SJCRH30 (cell line): ENCODE measurements at regions not wholly inside any gene's neighbourhood (a gene's known extent, or its start where the extent isn't known, plus 50 kb on each side); places are given as distances from the start of the nearest gene placed in this dataset.

ENCODE experiments used
- DNase-seq, 2 experiments: peaks; one replicate each; pipeline ENCODE4 v3.0.0-alpha.2; 2015 to 2020
- H3K27ac ChIP-seq: fragments of 250-450 bp; sonication (Bioruptor Pico); 2 replicates; pipeline ENCODE4 v1.5.1; 2020; ENCODE audit warnings: mild to moderate bottlenecking, moderate library complexity
- H3K27me3 ChIP-seq: fragments of 250-450 bp; sonication (Bioruptor Pico); 2 replicates; pipeline ENCODE4 v1.5.1; 2020; ENCODE audit warnings: mild to moderate bottlenecking, moderate library complexity
- H3K36me3 ChIP-seq: fragments of 250-450 bp; sonication (Bioruptor Pico); 2 replicates; pipeline ENCODE4 v1.5.1; 2020; ENCODE audit warnings: mild to moderate bottlenecking, moderate library complexity
- H3K4me1 ChIP-seq: fragments of 250-450 bp; sonication (Bioruptor Pico); 2 replicates; pipeline ENCODE4 v1.5.1; 2020; ENCODE audit warnings: mild to moderate bottlenecking, moderate library complexity
- H3K4me3 ChIP-seq: fragments of 250-450 bp; sonication (Bioruptor Pico); 2 replicates; pipeline ENCODE4 v1.5.1; 2020; ENCODE audit warnings: mild to moderate bottlenecking, moderate library complexity
- H3K9me3 ChIP-seq: fragments of 250-450 bp; sonication (Bioruptor Pico); replicated peaks from 2 replicates; pipeline ENCODE4 v1.5.1; 2020; ENCODE audit warnings: mild to moderate bottlenecking, moderate library complexity

GRCh38 chr14:71834284-71835204 is 97.7 kb upstream of the RGS6 start:
- no peaks in the 10 kb centered on the region for H3K36me3 ChIP-seq
- no peaks in the 10 kb centered on the region for H3K27me3 ChIP-seq
- H3K27ac ChIP-seq, result no peak overlapping the region
- no peaks in the 10 kb centered on the region for H3K9me3 ChIP-seq
- no peaks in the 10 kb centered on the region for H3K4me1 ChIP-seq
- H3K4me3 ChIP-seq, result no peak overlapping the region
- DNase-seq, result no peak

- Histone ChIP-seq H3K4me1 (no peaks in the 10 kb centered on the region), H3K27ac (no peak overlapping the region), H3K4me3 (no peak overlapping the region), H3K9me3 (no peaks in the 10 kb centered on the region), H3K36me3 (no peaks in the 10 kb centered on the region), H3K27me3 (no peaks in the 10 kb centered on the region)
- no peak for DNase-seq
These were observed 80.0 kb upstream of the RGS6 start for GRCh38 chr14:71852181-71852580.

- Histone ChIP-seq H3K4me3 (no peak overlapping the region), H3K9me3 (no peaks in the 10 kb centered on the region), H3K36me3 (no peaks in the 10 kb centered on the region), H3K27me3 (no peaks in the 10 kb centered on the region), H3K4me1 (no peaks in the 10 kb centered on the region), H3K27ac (no peak overlapping the region)
- DNase-seq, result peak; percentile 67 to 85
These were observed 76.7 kb upstream of the RGS6 start for GRCh38 chr14:71855399-71856036.

GRCh38 chr14:71856199-71856919 is 75.9 kb upstream of the RGS6 start:
- no peaks in the 10 kb centered on the region for H3K9me3 ChIP-seq
- no peaks in the 10 kb centered on the region for H3K4me1 ChIP-seq
- DNase-seq, result peak; percentile 9 to 18
- no peaks in the 10 kb centered on the region for H3K36me3 ChIP-seq
- H3K27ac ChIP-seq, result no peak overlapping the region
- no peak overlapping the region for H3K4me3 ChIP-seq
- no peaks in the 10 kb centered on the region for H3K27me3 ChIP-seq

- Histone ChIP-seq H3K36me3 (no peaks in the 10 kb centered on the region), H3K4me1 (no peaks in the 10 kb centered on the region), H3K27me3 (no peaks in the 10 kb centered on the region), H3K9me3 (no peaks in the 10 kb centered on the region), H3K4me3 (no peak overlapping the region), H3K27ac (no peak overlapping the region)
- no peak for DNase-seq
These were observed 69.2 kb upstream of the RGS6 start for GRCh38 chr14:71863049-71863448.

- H3K4me1 ChIP-seq, result no peaks in the 10 kb centered on the region
These were observed 68.5 kb upstream of the RGS6 start for GRCh38 chr14:71863766-71864165.

More at GRCh38 chr14:71863766-71864165, 68.5 kb upstream of the RGS6 start:
- Histone ChIP-seq H3K4me3 (no peak overlapping the region), H3K27ac (no peak overlapping the region), H3K9me3 (no peaks in the 10 kb centered on the region), H3K27me3 (no peaks in the 10 kb centered on the region), H3K36me3 (no peaks in the 10 kb centered on the region)
- no peak for DNase-seq
